ENCODE measurements at regions not wholly inside any gene's neighbourhood (a gene's known extent, or its start where the extent isn't known, plus 50 kb on each side); places are given as distances from the start of the nearest gene placed in this dataset.

DNA sequence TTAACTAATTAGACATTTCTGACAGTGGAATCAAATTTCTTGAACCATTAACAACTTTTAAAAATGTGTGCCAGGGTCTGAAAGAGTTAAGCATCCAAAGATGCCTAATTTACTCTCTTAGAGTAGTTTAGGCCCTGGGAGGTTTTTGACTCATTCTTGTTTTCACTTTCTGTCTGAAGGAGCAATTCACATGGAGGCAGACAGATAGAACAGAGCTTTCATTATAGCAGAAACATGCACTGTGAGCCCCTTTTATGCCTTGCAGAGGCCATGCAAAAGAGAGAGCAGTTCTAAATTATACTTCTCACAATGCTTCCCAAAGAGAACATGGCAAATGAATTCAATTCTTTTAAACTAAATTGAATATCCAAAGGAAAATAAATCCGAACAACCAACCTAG lies 554.8 kb downstream of the MFSD1 start:
- no peaks in the 10 kb centered on the region for H3K36me3 ChIP-seq (ENCODE audit: insufficient read depth, low read length)
- H3K4me2 ChIP-seq (ENCODE audit: low read length), result no peak overlapping the region
- no peak overlapping the region for H2AFZ ChIP-seq (ENCODE audit: low read length)
- no peak for DNase-seq (ENCODE audit: low spot score)
- no peaks in the 10 kb centered on the region for H3K9me3 ChIP-seq (ENCODE audit: low read length)
- TF ChIP-seq EZH2phosphoT487 (IDR thresholded peaks at IDR 0.05; ENCODE audit: borderline replicate concordance, low read depth, low read length), result no peak
- TF ChIP-seq, protein P1, sequence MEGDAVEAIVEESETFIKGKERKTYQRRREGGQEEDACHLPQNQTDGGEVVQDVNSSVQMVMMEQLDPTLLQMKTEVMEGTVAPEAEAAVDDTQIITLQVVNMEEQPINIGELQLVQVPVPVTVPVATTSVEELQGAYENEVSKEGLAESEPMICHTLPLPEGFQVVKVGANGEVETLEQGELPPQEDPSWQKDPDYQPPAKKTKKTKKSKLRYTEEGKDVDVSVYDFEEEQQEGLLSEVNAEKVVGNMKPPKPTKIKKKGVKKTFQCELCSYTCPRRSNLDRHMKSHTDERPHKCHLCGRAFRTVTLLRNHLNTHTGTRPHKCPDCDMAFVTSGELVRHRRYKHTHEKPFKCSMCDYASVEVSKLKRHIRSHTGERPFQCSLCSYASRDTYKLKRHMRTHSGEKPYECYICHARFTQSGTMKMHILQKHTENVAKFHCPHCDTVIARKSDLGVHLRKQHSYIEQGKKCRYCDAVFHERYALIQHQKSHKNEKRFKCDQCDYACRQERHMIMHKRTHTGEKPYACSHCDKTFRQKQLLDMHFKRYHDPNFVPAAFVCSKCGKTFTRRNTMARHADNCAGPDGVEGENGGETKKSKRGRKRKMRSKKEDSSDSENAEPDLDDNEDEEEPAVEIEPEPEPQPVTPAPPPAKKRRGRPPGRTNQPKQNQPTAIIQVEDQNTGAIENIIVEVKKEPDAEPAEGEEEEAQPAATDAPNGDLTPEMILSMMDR (conservative IDR thresholded peaks at IDR 0.05; ENCODE audit: low read length), result no peak
- H3K9me2 ChIP-seq (ENCODE audit: insufficient read depth, low read length), result no peaks in the 10 kb centered on the region
- no peaks in the 10 kb centered on the region for H4K20me1 ChIP-seq (ENCODE audit: insufficient read depth, low read length)
- intact Hi-C loops (cut with micrococcal nuclease; ENCODE audit: unreplicated experiment), result no loop called here
- no TSS peak for BruUV-seq (replicated peaks)
- ChIA-PET POLR2A (interaction anchor here (0.7 kb wide), 1 partner anchor 35 kb away, joined by 3 read pairs; no protein-coding TSS in a partner anchor), CTCF (ENCODE audit: unreplicated experiment) (no interaction called here)
- no peak overlapping the region for H3K4me3 ChIP-seq (ENCODE audit: low read depth, low read length, poor library complexity, severe bottlenecking)
- no peak overlapping the region for H3K27ac ChIP-seq (ENCODE audit: low read depth, low read length, poor library complexity, severe bottlenecking)
- H3K79me2 ChIP-seq (ENCODE audit: insufficient read depth, low read depth, low read length), result no peaks in the 10 kb centered on the region
- no peaks in the 10 kb centered on the region for H3K4me1 ChIP-seq (ENCODE audit: insufficient read depth, low read length, poor library complexity, severe bottlenecking)

DNA sequence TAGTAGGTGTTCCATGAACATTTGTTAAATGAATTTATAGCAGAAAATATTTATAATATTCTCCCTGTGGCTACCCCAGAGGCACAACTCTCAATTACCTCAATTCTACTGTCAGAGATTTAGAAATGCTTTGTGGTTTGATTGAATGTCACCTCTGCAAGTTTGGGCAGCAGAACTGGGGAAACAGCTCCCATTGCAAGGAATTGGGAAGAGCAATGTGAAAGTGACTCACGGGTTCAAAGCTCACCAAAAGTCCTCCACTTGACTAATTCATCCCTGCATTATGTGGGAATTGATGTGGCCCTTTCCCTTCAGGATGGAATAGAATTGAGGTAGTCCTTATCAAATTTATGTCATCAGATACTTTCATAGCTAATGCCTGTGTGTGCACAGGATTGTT lies 562.7 kb downstream of the MFSD1 start:
- Histone ChIP-seq H3K27ac (ENCODE audit: low read depth, low read length, poor library complexity, severe bottlenecking) (no peak overlapping the region), H3K4me1 (ENCODE audit: insufficient read depth, low read length, poor library complexity, severe bottlenecking) (no peaks in the 10 kb centered on the region), H3K9me2 (ENCODE audit: insufficient read depth, low read length) (no peaks in the 10 kb centered on the region), H2AFZ (ENCODE audit: low read length) (no peak overlapping the region), H4K20me1 (ENCODE audit: insufficient read depth, low read length) (no peaks in the 10 kb centered on the region), H3K9me3 (ENCODE audit: low read length) (no peaks in the 10 kb centered on the region), H3K4me2 (ENCODE audit: low read length) (no peak overlapping the region), H3K36me3 (ENCODE audit: insufficient read depth, low read length) (no peaks in the 10 kb centered on the region), H3K79me2 (ENCODE audit: insufficient read depth, low read depth, low read length) (no peaks in the 10 kb centered on the region), H3K4me3 (ENCODE audit: low read depth, low read length, poor library complexity, severe bottlenecking) (no peak overlapping the region)
- intact Hi-C loops (cut with micrococcal nuclease; ENCODE audit: unreplicated experiment), result no loop called here
- no TSS peak for BruUV-seq (replicated peaks)
- ChIA-PET POLR2A (no interaction called here), CTCF (ENCODE audit: unreplicated experiment) (no interaction called here)
- TF ChIP-seq, protein P1 (conservative IDR thresholded peaks at IDR 0.05; ENCODE audit: low read length), result no peak
- no peak for TF ChIP-seq EZH2phosphoT487 (IDR thresholded peaks at IDR 0.05; ENCODE audit: borderline replicate concordance, low read depth, low read length)
- DNase-seq (ENCODE audit: low spot score), result no peak

DNA sequence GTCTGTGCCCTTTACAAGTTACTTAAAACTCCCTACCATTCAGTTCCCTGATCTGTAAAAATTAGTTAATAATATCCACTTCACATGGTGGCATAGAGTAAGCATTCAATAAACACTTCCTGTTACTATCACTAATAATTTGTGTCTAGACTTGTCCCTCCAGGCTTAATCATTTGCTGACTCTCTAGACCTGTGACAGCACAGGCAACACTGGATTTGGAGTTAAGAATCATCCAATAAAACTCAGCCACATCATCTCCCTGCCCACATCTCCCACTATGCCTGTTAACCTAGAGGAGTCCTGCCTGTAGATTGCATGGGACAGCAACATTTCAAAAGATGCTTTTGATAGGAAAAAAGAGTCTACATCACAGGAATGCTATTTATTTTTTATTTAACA lies 564.6 kb downstream of the MFSD1 start:
- Histone ChIP-seq H3K36me3 (ENCODE audit: insufficient read depth, low read length) (no peaks in the 10 kb centered on the region), H3K79me2 (ENCODE audit: insufficient read depth, low read depth, low read length) (no peaks in the 10 kb centered on the region), H3K27ac (ENCODE audit: low read depth, low read length, poor library complexity, severe bottlenecking) (no peak overlapping the region), H4K20me1 (ENCODE audit: insufficient read depth, low read length) (no peaks in the 10 kb centered on the region), H3K4me3 (ENCODE audit: low read depth, low read length, poor library complexity, severe bottlenecking) (no peak overlapping the region), H2AFZ (ENCODE audit: low read length) (no peak overlapping the region), H3K9me3 (ENCODE audit: low read length) (no peaks in the 10 kb centered on the region), H3K4me2 (ENCODE audit: low read length) (no peak overlapping the region), H3K4me1 (ENCODE audit: insufficient read depth, low read length, poor library complexity, severe bottlenecking) (no peaks in the 10 kb centered on the region), H3K9me2 (ENCODE audit: insufficient read depth, low read length) (no peaks in the 10 kb centered on the region)
- no peak for DNase-seq (ENCODE audit: low spot score)
- ChIA-PET POLR2A (no interaction called here), CTCF (ENCODE audit: unreplicated experiment) (no interaction called here)
- BruUV-seq (replicated peaks), result no TSS peak
- intact Hi-C loops (cut with micrococcal nuclease; ENCODE audit: unreplicated experiment), result no loop called here
- TF ChIP-seq, protein P1 (conservative IDR thresholded peaks at IDR 0.05; ENCODE audit: low read length), result no peak
- TF ChIP-seq EZH2phosphoT487 (IDR thresholded peaks at IDR 0.05; ENCODE audit: borderline replicate concordance, low read depth, low read length), result no peak

All from OCI-LY7 (cell line).